Gastrocnemius medialis (tissue), 4 donors: ENCODE measurements at regions not wholly inside any gene's neighbourhood (a gene's known extent, or its start where the extent isn't known, plus 50 kb on each side); places are given as distances from the start of the nearest gene placed in this dataset.

Experiments used
- POLR2A ChIP-seq, 2 donors: fragments of 450-650 bp; IDR thresholded peaks; one replicate each; pipeline ENCODE4 v1.6.1; 2017; ENCODE audit warnings: antibody characterized with exemption in 2 of 2, mild to moderate bottlenecking in 2 of 2, moderate library complexity in 2 of 2
- TF ChIP-seq, protein P1 (sequence below), 5 experiments: fragments of 450-650 bp in 3 of 5; fragments of 200-600 bp in 2 of 5; sonication (generic) in 2 of 5; IDR thresholded peaks in 4 of 5; conservative IDR thresholded peaks in 1 of 5; 1 replicate in 4 of 5; 2 replicates in 1 of 5; pipeline ENCODE4 v1.5.1; 2016 to 2019; ENCODE audit warnings: antibody characterized with exemption in 5 of 5, mild to moderate bottlenecking in 3 of 5, moderate library complexity in 3 of 5

DNA sequence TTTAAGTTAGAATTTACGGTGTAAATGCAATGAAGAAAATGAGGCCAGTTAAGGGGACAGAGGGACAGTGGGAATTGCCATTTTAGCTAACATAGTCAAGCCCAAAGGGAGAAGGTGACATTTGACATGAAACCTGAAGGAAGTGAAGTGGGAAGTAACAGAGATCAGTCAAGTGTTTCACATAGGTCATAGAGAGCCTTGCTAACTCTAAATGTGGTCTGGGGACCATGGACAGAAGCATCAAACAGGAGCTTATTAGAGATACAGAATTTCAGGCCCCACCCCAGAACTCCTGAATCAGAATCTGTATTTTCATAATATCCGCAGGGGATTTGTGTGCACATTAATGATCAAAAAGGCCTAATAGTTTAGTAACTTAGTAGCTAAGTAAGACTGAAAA, 393.7 kb downstream of the FRK start:
- TF ChIP-seq, protein P1, sequence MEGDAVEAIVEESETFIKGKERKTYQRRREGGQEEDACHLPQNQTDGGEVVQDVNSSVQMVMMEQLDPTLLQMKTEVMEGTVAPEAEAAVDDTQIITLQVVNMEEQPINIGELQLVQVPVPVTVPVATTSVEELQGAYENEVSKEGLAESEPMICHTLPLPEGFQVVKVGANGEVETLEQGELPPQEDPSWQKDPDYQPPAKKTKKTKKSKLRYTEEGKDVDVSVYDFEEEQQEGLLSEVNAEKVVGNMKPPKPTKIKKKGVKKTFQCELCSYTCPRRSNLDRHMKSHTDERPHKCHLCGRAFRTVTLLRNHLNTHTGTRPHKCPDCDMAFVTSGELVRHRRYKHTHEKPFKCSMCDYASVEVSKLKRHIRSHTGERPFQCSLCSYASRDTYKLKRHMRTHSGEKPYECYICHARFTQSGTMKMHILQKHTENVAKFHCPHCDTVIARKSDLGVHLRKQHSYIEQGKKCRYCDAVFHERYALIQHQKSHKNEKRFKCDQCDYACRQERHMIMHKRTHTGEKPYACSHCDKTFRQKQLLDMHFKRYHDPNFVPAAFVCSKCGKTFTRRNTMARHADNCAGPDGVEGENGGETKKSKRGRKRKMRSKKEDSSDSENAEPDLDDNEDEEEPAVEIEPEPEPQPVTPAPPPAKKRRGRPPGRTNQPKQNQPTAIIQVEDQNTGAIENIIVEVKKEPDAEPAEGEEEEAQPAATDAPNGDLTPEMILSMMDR (IDR thresholded peaks at IDR 0.05 in 4 of 5, conservative IDR thresholded peaks at IDR 0.05 in 1 of 5) = no peak
- no peak for TF ChIP-seq POLR2A (IDR thresholded peaks at IDR 0.05)
